Kidney glomerular epithelial cell (primary cell): ENCODE measurements at regions not wholly inside any gene's neighbourhood (a gene's known extent, or its start where the extent isn't known, plus 50 kb on each side); places are given as distances from the start of the nearest gene placed in this dataset.

Experiments used
- DNase-seq: peaks from one replicate; lab custom pipeline; 2025; lab: John Stamatoyannopoulos, UW

DNA sequence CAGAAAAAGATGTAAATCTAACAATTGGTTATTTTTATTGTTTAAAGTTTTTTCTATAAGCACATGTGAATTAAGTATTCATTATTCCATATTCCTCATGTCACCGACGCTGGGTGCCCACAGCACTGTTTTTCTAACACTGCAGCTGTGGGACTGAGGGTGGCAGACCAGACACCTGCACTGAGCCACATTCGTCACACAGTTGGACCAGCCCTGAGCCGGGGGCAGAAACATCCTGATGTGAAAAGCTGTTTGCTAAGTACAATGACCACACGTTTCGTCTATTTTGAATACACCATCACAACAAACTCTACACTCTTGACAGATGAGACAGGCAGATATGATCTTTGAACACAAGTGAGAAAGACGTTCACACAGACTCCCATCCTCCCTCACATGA lies 749.5 kb downstream of the KCNJ18 start:
- DNase-seq = no peak

DNA sequence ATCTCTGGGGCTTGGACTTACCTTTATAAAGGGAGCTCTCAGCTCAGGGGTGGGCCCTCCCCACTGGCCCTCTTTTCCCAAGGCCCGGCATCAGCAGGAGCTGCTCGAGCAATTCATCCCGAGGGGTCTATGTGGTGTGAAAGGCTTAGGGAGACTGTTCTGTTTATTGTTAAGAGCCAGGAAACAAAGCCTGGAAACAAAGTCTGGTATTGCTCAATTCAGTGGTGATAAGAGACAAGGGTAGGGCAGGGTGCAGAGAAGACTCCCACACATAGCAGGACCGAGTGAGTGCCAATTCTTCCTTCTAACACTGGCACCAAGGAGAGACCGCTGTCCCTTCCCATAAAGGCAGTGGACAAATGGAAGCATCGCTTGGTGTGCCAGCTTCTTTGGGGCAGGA lies 750.7 kb downstream of the KCNJ18 start:
- DNase-seq = no peak

DNA sequence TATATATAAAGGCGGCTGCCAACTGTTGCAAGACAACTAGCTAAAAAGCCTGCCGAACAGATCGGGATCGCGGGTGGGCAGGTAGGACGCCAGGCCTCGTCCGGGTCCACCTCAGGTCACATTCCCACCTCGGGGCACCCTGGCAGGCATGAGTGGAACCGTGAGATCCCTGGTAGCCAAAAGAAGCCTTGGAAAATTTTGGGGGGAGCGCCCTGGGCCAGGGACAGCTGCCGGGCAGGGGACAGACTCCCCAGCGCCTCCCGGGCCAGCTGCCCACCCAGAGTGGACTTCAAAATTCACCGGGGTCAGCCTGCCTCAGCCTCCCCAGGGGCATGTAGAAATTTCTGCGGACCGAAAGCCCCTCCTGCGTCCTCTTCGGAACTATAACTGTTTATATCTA lies 760.9 kb downstream of the KCNJ18 start:
- DNase-seq = no peak

DNA sequence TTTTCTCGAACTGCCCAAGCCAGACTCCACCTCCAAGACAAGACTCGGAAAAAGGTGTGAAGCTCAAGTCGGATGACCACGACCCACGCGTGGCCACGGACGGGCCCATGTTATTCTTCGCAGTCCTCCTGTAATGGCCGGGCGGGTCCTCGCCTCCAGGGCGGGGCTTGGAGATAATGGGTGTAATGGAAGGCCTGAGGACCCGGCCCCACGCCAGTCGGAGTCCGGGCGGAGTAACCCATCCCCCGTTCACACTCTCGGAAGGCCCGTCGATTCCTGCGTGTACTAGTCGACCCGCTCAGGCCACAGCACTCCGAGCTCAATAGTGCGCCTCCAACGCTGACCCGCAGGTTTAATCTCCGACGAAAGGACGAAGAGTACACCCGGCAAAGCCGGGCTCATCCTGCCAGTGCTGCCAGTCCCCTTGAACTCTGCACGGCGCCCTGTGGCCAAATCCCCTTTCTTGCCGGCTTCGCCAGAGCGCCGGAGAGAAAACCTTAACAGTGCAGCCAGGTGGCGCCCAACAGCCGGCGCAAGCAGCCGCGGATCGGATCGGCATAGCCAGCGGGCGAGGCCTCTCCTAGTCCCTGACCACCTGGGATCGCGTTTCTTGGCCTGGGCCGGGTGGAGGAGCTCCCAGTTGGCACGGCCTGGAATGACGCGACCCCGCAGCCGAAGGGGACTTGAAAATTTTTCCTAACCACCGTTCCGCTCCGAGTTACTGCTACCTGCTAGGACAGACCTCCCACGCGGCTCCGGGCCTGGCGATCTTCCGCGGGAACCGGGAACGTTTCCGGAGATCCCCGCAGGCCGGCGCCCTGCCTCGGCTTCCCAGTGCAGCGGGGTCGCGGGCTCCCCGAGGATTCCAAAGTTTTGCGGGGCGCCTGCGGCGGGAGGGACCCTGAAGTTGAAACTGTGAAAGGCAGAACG lies 762.0 kb downstream of the KCNJ18 start:
- DNase-seq = no peak

DNA sequence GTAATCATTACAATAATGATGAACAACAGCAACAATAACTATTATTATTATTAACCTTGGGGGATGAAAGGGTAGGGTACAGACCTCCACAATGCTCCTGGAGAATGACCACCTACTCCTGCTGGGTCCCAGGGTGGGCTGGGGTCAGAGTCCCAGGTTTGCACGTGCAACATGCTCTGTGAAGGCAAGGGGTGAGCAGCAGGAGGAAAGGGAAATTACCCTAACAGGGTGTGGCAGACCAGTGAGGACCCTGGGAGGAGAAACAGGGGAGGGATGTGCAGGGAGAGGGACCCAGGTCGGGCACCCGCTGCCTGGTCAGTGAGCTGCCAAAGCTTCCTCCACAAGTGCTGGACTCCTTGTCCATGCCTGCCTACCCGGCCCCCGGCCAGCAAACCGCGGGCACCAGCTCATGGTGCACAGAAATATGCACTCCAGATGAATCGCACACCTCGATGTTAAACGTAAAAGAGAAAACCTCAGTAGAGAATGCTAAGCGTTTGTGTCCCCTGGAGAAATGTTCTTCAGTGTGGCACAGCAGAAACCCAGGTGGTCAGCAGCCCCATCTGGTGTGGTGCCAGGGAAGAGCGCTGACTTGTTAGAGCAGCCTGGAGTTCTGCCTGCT lies 767.1 kb downstream of the KCNJ18 start:
- no peak for DNase-seq

DNA sequence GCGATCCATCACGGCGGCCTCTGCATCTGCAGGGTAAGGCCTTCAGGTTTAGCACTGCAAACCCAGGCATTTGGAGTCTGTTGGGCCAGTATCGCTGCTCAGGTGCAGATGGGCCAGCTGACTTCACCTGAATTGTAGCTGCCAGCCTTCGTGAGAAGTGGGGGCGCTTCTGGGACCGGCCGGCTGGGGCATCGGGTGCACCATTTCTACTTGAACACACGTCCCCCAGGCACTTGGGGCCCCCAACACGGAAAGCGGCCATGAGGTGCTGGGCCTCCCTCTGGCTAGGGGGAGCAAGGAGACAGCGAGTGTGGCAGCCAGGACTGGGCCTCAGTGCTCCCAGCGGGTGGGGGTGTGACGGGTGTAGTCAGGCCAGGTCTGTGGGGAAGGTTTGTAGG lies 767.6 kb downstream of the KCNJ18 start:
- no peak for DNase-seq

DNA sequence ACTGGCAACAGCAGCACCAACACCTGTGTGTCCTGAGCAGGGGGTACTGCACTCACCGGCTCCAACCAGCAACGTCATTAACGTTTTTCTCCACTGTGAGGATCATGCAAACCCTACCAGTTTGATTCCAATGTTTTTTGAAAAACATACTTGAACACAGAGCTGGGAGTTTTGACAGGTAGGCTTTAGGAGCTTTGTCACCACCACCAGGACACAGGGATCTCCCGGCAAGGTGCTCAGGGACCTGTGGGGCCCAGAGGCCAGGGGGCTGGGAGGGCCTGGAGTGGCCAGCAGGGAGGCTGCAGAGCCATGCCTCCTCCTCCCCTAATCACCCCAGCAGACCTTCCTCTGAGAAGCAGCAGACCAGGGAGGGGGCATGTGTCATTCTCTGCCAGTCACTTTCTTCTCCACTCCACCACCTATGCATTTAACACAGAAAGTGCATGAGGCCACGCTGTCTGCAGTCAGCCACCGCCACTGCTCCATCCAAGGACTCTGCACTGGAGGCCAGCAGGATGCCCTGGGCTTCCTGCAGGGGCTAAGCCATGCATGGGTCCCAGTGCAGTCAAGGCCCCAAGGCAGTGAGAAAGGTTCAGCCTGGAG lies 768.2 kb downstream of the KCNJ18 start:
- DNase-seq = no peak

DNA sequence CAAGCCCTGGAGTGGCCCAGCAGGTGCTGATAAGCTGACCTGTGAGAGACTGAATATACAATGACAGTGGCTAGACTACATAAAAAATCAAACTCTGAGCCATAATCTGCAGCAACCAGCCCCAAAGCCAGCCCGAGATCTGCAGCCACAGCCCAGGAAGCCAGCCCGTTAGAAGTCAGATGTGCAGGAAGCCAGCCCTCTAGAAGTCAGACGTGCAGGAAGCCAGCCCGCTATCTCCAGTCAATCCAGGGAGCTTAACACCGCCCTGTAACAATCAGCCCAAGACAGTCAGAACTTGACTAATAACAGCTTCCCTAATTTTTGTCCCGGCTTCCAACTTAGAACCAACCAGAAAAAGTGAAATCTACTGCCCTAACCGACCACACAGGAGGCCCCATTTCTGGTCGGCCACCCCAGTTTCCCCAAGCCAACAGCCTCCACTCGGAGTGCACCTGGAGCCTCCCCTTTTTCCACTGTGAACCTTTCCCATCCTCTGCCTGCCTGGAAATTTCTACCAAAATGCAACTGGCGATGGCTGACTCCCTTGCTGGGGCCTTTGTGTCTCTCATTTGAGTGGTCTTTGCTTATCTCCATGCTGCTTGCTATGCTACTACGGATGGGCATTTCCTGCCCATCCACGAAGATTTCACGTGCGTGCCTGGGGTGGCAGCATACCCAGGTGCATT lies 769.3 kb downstream of the KCNJ18 start:
- DNase-seq = no peak

DNA sequence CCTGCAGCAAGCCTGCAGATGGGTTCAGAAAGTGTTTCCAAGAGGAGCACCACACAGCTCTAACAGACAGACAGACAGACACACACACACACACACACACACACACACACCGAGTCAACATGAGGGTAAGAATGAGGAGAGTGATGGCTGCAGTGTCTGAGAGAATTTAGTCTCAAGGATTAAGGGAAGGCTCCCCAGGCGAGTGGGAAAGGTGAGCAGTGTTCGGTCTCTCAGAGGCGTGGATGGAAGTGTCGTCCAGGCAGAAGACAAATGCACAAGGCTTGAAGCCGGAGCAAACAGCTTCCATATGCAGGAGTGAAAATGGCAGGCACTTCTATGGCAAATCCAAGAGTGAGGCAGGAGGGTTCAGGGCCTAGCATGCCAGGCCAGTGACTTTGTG lies 770.1 kb downstream of the KCNJ18 start:
- no peak for DNase-seq

DNA sequence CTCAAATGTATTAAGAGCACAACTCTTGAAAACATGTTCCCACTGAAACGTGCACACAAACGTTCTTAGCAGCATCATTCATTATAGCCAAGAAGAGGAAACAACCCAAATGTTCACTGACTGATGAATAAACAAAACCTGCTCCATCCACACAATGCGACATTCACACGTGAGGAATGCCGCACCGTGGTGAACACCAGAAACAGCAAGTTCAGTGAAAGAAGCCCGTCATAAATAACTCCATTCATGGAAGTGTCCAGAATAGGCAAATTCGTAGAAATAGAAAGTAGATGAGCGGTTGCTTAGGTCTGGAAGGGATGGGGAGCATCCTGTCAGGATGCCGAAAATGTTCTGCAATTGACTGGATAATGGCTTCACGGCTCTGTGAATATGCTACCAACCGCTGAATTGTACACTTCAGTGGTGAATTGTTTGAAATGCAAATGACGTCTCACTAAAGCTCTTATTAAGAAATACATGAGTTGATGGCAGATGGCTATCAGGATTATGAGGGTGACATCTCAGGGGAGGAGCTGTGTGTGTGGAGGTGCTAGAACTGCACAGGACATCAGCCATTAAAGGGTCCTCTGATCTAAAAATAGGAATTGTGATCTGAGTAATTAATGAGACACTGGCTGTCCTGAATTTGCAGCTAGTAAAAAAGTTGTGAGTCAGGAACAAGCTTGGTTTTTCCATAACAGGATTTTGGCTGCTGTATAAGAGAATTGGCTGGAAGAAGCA lies 771.0 kb downstream of the KCNJ18 start:
- no peak for DNase-seq

DNA sequence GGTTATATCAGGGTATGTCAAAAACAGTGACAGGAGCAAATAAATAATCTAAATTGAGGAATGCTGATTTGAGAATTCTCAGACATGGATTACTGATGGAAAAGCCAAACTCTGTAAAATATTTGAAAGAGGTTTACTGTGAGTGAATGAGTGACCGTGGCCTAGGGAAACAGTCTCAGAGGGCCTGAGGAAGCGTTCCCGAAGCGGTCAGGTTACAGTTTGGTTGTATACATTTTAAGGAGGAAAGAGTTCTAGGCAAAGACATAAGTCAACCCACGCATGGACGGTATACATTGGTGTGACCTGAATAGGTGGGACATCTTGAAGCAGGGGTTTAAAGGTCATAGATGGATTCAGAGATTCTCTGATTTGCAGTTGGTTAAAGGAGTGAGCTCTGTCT lies 771.7 kb downstream of the KCNJ18 start:
- no peak for DNase-seq

DNA sequence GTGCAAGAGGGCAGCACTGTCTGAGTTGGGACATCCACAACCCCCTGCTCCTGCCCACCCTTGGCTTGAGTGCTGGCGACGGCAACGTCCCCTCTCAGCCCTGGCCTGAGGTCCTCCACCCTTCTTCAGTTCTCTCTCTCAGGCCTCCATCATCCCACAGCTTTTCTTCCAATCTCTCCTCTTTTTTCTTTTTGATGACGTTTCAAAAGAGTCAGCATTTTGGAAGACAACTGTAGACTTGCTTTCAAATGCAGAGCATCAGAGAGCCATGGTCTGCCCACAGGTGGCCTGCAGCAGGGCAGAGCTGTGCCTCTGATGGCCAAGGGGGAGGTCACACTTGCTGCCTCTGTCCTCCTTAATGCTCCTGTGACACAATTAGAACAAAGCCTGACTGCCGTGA lies 775.4 kb downstream of the KCNJ18 start:
- DNase-seq = no peak

DNA sequence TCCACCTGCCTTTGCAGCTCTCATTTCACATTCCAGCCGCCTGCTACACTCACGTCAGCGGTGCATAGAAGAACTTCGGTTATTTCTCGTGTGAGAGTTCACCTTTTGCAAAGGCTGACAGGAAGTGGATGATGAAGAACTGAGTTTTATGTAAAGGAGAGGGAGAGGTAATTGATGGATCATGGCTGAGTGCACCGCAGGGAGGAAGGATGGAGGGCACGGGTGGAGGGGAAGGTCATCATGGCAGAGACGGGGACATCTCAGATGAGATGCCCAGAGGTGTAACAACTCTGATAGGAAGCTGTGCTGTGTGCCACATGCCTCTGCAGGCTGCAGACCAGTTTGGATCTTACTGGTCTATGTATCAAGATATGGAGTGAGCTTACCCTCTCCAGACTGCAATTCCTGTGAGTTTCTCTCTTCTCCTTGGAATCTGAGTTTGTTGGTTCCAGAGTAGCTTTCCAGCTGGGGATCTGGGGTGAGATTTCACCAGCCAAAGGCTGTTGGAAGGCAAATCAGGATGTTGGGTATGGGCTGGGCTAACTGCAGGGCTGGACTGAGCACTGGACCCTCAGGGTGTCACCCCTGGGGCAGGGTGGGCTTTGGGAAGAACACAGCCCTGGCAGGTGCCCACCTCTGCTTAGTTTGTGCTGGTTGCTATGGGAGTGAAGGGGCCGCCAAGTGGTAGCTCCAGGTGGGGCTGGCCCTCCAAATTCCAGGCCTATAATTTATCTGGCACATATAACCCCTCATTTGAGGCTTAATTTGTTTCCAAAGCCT lies 777.0 kb downstream of the KCNJ18 start:
- no peak for DNase-seq

DNA sequence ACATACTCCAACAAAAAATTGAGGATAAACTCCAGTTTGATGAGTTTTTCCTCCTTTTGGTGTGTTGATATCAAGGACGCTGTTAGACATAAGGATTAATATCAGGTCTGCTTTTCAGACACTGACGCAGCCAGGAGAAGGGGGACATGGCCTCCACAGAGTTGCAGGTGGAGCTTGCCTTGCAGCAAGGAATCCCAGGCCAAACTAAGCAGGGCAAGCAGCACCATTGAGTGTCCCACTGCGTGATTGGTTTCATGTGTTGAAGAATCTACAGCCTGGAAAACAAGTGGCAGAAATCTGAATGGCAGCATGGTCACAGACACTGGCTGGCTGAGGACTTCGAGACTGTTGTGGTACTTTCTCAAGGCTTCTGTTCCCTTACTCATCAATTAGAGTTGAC lies 777.6 kb downstream of the KCNJ18 start:
- no peak for DNase-seq

DNA sequence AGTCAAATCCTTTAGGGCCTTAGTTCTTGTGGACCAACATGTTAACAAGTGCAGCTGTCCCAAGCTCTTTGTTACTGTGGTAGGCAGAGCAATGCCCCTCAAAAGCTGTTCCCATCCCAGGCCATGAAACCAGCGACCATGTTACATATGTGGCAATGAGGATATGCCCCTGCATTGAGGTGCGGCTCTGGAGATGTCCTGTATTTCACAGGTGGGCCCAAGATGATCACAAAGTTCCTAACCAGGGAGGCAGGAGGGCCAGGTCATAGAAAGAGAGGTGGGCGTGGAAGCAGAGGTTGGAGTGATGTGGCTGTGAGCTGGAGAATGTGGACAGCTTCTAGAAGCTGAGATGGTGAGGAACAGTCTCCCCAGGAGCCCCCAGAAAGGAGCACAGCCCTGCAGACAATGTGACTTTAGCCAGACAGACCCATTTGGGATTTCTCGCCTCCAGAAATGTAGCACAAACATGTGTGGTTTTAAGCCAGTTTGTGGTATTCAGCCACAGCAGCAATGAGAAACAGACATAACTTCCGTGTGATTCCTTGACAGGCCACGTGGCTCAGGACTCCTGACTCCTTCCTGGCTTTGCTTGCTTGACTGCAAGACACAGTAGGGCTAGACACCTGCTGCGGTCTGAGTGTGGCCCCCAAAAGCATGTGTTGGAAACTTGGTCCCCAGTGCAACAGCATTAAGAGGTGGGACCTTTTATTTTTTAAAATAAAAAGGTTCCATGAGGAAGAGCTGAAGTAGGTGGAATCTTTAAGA lies 778.3 kb downstream of the KCNJ18 start:
- DNase-seq = no peak

DNA sequence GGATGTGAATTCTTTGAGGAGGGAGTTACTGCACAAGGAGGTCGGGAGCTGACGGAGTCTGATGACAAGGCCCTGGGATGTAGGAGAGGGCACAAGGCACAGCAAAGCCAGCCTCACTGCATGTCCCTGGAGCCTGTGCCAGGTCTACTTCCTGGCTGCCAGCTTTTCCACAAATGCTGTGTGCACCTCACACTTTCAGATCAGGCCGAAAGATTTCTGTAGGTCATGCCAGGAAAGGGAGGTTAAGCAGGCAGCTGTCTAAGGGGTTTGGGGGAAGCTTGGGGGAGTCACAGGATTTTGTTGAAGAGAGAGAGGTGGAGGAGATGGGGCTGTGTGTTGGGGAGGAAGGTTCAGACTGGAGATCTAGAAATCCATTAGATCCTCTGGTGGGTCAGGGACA lies 792.5 kb downstream of the KCNJ18 start:
- no peak for DNase-seq

DNA sequence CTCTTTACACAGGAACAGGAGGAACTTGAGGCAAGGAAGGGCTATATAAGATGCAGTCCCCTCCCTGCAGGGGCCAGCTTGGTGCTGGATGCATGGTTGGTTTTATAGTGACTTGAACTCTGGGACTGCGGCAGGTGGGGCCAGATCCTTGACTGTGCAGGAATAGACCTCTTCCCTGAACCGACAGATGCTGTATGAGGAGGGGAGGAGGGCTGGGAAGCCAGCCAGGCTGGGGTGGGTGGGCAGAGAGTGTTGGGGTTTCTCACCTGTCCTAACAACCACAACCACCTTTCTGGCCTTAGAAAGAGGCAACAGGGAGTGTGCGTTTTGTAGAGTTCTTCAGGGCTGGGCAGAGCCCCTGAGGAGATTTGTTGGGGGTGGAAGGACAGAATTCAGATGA lies 798.1 kb downstream of the KCNJ18 start:
- DNase-seq = no peak

DNA sequence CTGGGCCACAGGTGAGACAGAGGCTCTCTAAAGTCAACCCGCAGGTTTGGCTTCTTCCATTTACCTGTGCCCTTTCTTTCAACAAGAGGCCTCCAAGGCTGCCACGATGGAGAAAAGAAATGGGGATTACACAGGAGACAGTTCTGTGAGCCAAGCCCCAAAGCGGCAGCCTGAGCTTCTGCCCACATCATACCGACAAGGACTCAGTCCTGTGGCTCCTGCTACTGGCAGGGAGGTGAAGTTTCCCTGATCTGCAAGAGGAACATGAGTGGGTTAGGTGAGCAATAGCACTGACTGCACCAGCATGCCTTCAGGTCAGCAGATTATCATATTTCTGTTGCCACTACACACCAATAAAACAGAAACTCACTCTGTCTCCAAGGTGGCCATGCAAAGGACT lies 800.0 kb downstream of the KCNJ18 start:
- no peak for DNase-seq

DNA sequence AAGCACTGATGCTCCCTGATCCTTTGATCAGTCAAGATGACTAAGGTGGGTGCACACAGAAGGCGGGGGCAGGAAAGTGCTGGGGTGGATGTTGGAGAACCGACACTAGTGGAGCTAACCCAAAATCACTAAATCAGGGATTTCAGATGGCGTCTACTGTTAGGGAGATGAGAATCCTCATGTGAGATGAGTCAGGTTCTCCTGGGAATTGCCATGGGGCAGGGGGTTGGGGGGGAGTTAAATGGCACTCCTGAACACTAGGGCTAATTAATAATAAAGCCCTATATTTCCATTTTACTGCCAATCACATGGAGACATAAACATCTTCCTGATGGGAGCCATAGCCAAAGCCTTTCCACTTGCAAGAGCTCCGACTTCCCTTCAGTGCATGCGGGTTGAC lies 804.1 kb downstream of the KCNJ18 start:
- DNase-seq = no peak

DNA sequence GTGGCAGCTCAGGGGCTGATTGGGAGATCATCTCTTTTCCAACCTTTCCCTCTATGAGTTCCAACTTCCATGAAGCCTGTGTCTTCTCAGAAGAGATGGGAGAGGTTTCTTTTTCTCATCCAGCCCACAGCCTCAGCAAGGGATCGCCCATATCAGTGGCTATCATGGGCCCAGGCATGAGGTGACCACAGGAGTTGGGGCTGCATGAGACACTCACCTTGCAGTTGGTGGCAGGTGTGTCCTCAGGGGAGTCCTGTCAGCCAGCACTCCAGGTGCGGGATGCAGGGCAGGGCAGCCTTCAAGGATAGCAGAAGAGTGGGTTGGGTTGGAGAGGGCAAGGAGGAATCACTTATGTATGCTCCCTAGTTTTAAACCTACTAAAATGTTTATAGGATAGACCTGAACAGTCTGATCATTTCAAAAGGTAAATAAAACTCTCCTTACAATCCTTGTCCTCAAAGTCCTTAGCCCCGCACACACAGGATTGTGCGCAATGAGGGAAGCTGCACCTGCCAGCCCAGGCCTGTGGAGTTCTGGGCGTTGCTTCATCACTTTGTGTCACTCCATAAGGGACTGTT lies 811.1 kb downstream of the KCNJ18 start:
- DNase-seq = no peak
